ENCODE measurements at regions not wholly inside any gene's neighbourhood (a gene's known extent, or its start where the extent isn't known, plus 50 kb on each side); places are given as distances from the start of the nearest gene placed in this dataset.

DNA sequence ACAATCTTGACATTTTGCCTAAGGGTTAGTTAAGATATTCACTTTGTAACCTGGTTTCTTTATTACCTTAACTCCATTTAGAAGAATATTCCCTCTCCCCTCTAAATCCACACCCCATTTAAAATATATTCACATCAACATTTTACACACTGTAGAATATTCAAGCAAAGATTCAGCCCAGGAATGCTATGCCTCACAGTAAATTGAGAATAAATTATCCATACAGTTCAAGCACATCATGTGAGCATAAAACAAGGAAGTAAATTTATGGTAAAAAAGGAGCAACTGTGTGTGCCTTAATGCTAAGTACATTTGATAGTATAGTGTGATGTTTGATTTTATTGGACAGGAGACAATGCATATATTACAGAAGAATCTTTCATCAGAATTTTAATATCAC lies 806.6 kb upstream of the KIF2B start:
- H3K9me3 ChIP-seq (ENCODE audit: control insufficient read depth, insufficient read depth, low read depth, low read length): peaks cover 5% of the 10 kb centered on the region; the same call in 1 of the 2 replicates
- in situ Hi-C loops (cut with HindIII; ENCODE audit: low pct_unique_long_range_greater_than_20kb, low sequenced_read_pairs): no loop called here
- no TSS peak for BruUV-seq (replicated peaks)
- POLR2A ChIA-PET: no interaction called here
- no peaks in the 10 kb centered on the region for H3K27me3 ChIP-seq (ENCODE audit: control insufficient read depth, insufficient read depth, low read length)
- ATAC-seq: no peak
- H3K36me3 ChIP-seq (ENCODE audit: control insufficient read depth, insufficient read depth, low read length): no peaks in the 10 kb centered on the region
- no peaks in the 10 kb centered on the region for H3K4me1 ChIP-seq (ENCODE audit: control insufficient read depth, insufficient read depth, low read length)
- intact Hi-C loops (cut with micrococcal nuclease; ENCODE audit: unreplicated experiment): no loop called here
- DNase-seq (ENCODE audit: low read depth, low spot score): no peak
- CTCF ChIA-PET: no interaction called here
- TF ChIP-seq SIN3A (IDR thresholded peaks at IDR 0.05; ENCODE audit: borderline replicate concordance, insufficient read depth, low read depth, low read length) (no peak), POLR2AphosphoS5 (IDR thresholded peaks at IDR 0.05; ENCODE audit: low read depth, low read length) (no peak), TCF7L2 (IDR thresholded peaks at IDR 0.05; ENCODE audit: low read depth, low read length) (no peak)
- TF ChIP-seq, protein P1, sequence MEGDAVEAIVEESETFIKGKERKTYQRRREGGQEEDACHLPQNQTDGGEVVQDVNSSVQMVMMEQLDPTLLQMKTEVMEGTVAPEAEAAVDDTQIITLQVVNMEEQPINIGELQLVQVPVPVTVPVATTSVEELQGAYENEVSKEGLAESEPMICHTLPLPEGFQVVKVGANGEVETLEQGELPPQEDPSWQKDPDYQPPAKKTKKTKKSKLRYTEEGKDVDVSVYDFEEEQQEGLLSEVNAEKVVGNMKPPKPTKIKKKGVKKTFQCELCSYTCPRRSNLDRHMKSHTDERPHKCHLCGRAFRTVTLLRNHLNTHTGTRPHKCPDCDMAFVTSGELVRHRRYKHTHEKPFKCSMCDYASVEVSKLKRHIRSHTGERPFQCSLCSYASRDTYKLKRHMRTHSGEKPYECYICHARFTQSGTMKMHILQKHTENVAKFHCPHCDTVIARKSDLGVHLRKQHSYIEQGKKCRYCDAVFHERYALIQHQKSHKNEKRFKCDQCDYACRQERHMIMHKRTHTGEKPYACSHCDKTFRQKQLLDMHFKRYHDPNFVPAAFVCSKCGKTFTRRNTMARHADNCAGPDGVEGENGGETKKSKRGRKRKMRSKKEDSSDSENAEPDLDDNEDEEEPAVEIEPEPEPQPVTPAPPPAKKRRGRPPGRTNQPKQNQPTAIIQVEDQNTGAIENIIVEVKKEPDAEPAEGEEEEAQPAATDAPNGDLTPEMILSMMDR (IDR thresholded peaks at IDR 0.05): no peak
- TF ChIP-seq, protein P2, sequence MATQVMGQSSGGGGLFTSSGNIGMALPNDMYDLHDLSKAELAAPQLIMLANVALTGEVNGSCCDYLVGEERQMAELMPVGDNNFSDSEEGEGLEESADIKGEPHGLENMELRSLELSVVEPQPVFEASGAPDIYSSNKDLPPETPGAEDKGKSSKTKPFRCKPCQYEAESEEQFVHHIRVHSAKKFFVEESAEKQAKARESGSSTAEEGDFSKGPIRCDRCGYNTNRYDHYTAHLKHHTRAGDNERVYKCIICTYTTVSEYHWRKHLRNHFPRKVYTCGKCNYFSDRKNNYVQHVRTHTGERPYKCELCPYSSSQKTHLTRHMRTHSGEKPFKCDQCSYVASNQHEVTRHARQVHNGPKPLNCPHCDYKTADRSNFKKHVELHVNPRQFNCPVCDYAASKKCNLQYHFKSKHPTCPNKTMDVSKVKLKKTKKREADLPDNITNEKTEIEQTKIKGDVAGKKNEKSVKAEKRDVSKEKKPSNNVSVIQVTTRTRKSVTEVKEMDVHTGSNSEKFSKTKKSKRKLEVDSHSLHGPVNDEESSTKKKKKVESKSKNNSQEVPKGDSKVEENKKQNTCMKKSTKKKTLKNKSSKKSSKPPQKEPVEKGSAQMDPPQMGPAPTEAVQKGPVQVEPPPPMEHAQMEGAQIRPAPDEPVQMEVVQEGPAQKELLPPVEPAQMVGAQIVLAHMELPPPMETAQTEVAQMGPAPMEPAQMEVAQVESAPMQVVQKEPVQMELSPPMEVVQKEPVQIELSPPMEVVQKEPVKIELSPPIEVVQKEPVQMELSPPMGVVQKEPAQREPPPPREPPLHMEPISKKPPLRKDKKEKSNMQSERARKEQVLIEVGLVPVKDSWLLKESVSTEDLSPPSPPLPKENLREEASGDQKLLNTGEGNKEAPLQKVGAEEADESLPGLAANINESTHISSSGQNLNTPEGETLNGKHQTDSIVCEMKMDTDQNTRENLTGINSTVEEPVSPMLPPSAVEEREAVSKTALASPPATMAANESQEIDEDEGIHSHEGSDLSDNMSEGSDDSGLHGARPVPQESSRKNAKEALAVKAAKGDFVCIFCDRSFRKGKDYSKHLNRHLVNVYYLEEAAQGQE (IDR thresholded peaks at IDR 0.05; ENCODE audit: insufficient read depth in 1 of 2, low read depth in 2 of 2, low read length in 1 of 2): no peak
- no peak overlapping the region for H3K27ac ChIP-seq (ENCODE audit: low read length)
- no peak overlapping the region for H3K4me3 ChIP-seq (ENCODE audit: low read depth in 2 of 2, low read length in 2 of 2)

DNA sequence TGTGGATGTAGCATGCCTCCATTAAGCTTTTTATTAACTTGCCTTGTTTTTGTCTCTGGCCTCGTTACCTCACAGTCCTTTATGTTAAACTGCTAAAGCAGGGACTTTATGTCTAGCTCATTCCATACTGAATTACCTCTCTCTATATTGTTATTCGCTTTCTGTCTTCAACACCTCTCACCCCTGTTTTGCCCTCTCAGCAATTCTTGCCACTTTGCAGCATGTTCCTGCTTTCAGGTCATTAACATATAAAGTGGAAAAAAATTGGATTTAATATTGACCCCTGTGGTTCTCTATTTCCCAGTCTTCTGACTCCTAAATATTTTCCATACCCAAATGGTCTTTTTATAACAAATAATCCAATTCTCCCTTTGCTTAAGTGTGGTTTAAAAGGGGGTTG lies 810.4 kb upstream of the KIF2B start:
- TF ChIP-seq, protein P1 (IDR thresholded peaks at IDR 0.05): no peak
- no peak for TF ChIP-seq SIN3A (IDR thresholded peaks at IDR 0.05; ENCODE audit: borderline replicate concordance, insufficient read depth, low read depth, low read length)
- TF ChIP-seq POLR2AphosphoS5 (IDR thresholded peaks at IDR 0.05; ENCODE audit: low read depth, low read length): no peak
- TF ChIP-seq, protein P2 (IDR thresholded peaks at IDR 0.05; ENCODE audit: insufficient read depth in 1 of 2, low read depth in 2 of 2, low read length in 1 of 2): no peak
- DNase-seq (ENCODE audit: low read depth, low spot score) (no peak), ATAC-seq (no peak)
- BruUV-seq (replicated peaks): no TSS peak
- in situ Hi-C loops (cut with HindIII; ENCODE audit: low pct_unique_long_range_greater_than_20kb, low sequenced_read_pairs) (no loop called here), intact Hi-C loops (cut with micrococcal nuclease; ENCODE audit: unreplicated experiment) (no loop called here)
- ChIA-PET POLR2A (no interaction called here), CTCF (no interaction called here)
- H3K4me3 ChIP-seq (ENCODE audit: low read depth in 2 of 2, low read length in 2 of 2): no peak overlapping the region
- peaks cover 5% of the 10 kb centered on the region; the same call in 1 of the 2 replicates for H3K9me3 ChIP-seq (ENCODE audit: control insufficient read depth, insufficient read depth, low read depth, low read length)
- H3K4me1 ChIP-seq (ENCODE audit: control insufficient read depth, insufficient read depth, low read length): no peaks in the 10 kb centered on the region
- no peaks in the 10 kb centered on the region for H3K36me3 ChIP-seq (ENCODE audit: control insufficient read depth, insufficient read depth, low read length)
- H3K27ac ChIP-seq (ENCODE audit: low read length): no peak overlapping the region
- H3K27me3 ChIP-seq (ENCODE audit: control insufficient read depth, insufficient read depth, low read length): no peaks in the 10 kb centered on the region

Data from Panc1 (cell line).